Upper lobe of right lung (tissue), 1 donor: ENCODE measurements at regions not wholly inside any gene's neighbourhood (a gene's known extent, or its start where the extent isn't known, plus 50 kb on each side); places are given as distances from the start of the nearest gene placed in this dataset.

Source experiments
- ATAC-seq: fragments of 200-7000 bp; cut with Tn5 transposase; one replicate; pipeline ENCODE4 v1.9.1; 2020; ENCODE audit warnings: mild to moderate bottlenecking, moderate library complexity
- DNase-seq: peaks from one replicate; pipeline ENCODE4 v3.0.0-alpha.2; 2020
- H3K27ac ChIP-seq: fragments of 200-600 bp; one replicate; pipeline ENCODE4 v1.8.0; 2022
- H3K27me3 ChIP-seq: fragments of 200-600 bp; one replicate; pipeline ENCODE4 v1.8.0; 2022; ENCODE audit warnings: mild to moderate bottlenecking
- H3K36me3 ChIP-seq: fragments of 200-600 bp; one replicate; pipeline ENCODE4 v1.8.0; 2022
- H3K4me1 ChIP-seq: fragments of 200-600 bp; one replicate; pipeline ENCODE4 v1.8.0; 2022
- H3K4me3 ChIP-seq: fragments of 200-600 bp; one replicate; pipeline ENCODE4 v1.8.0; 2022; ENCODE audit warnings: mild to moderate bottlenecking
- H3K9me3 ChIP-seq: fragments of 200-600 bp; one replicate; pipeline ENCODE4 v1.8.0; 2022
- CTCF ChIP-seq: fragments of 200-600 bp; IDR thresholded peaks from one replicate; pipeline ENCODE4 v1.8.0; 2022; ENCODE audit warnings: antibody characterized with exemption
- intact Hi-C: fragments of 100-400 bp; cut with DNase I; formaldehyde crosslinking; loops from one replicate; pipeline ENCODE4 v1.11.0; 2022
- donor health status: DM: no; HTN: yes; CAD: no; lungs with severe emphysema.

GRCh38 chr3:10560060-10560861 is 54.9 kb upstream of the ATP2B2 start:
- Histone ChIP-seq H3K9me3 (no peaks in the 10 kb centered on the region), H3K4me1 (no peaks in the 10 kb centered on the region), H3K36me3 (no peaks in the 10 kb centered on the region), H3K27me3 (peaks cover 3% of the 10 kb centered on the region), H3K27ac (no peak overlapping the region), H3K4me3 (no peak overlapping the region)
- intact Hi-C loops, result no loop called here
- ATAC-seq (no peak), DNase-seq (peak; percentile 40)
- no peak for TF ChIP-seq CTCF

- Histone ChIP-seq H3K27me3 (peaks cover 3% of the 10 kb centered on the region), H3K9me3 (no peaks in the 10 kb centered on the region), H3K27ac (no peak overlapping the region), H3K36me3 (no peaks in the 10 kb centered on the region), H3K4me1 (no peaks in the 10 kb centered on the region), H3K4me3 (no peak overlapping the region)
- TF ChIP-seq CTCF, result no peak
- ATAC-seq (no peak), DNase-seq (no peak)
- intact Hi-C loops, result no loop called here
These were observed 56.0 kb upstream of the ATP2B2 start for GRCh38 chr3:10561162-10561945.

GRCh38 chr3:10561946-10562560 is 56.7 kb upstream of the ATP2B2 start:
- H3K27me3 ChIP-seq, result peaks cover 3% of the 10 kb centered on the region
- H3K9me3 ChIP-seq, result no peaks in the 10 kb centered on the region
- no peak overlapping the region for H3K4me3 ChIP-seq
- no peaks in the 10 kb centered on the region for H3K4me1 ChIP-seq
- peak; percentile 17 for DNase-seq
- no peak for TF ChIP-seq CTCF
- no peak overlapping the region for H3K27ac ChIP-seq
- no peak for ATAC-seq
- intact Hi-C loops, result no loop called here
- H3K36me3 ChIP-seq, result no peaks in the 10 kb centered on the region

GRCh38 chr3:10563396-10563795 is 58.0 kb upstream of the ATP2B2 start:
- Histone ChIP-seq H3K36me3 (no peaks in the 10 kb centered on the region), H3K9me3 (no peaks in the 10 kb centered on the region), H3K27me3 (peaks cover 3% of the 10 kb centered on the region), H3K27ac (no peak overlapping the region), H3K4me1 (no peaks in the 10 kb centered on the region), H3K4me3 (no peak overlapping the region)
- no peak for TF ChIP-seq CTCF
- no peak for ATAC-seq
- intact Hi-C loops, result no loop called here
- peak; percentile 8 for DNase-seq

GRCh38 chr3:10565814-10566213 is 60.4 kb upstream of the ATP2B2 start:
- H3K36me3 ChIP-seq, result no peaks in the 10 kb centered on the region
- no peaks in the 10 kb centered on the region for H3K9me3 ChIP-seq
- no peak for TF ChIP-seq CTCF
- intact Hi-C loops, result no loop called here
- no peak overlapping the region for H3K27ac ChIP-seq
- peaks cover 3% of the 10 kb centered on the region for H3K27me3 ChIP-seq
- DNase-seq, result no peak
- H3K4me1 ChIP-seq, result no peaks in the 10 kb centered on the region
- H3K4me3 ChIP-seq, result no peak overlapping the region
- no peak for ATAC-seq
